ENCODE measurements at regions not wholly inside any gene's neighbourhood (a gene's known extent, or its start where the extent isn't known, plus 50 kb on each side); places are given as distances from the start of the nearest gene placed in this dataset.

GRCh38 chr3:77859156-77859555 is 819.3 kb downstream of the ROBO2 start:
- DNase-seq (ENCODE audit: low read depth, low spot score) = no peak

GRCh38 chr3:77868725-77869124 is 828.8 kb downstream of the ROBO2 start:
- no peak for DNase-seq (ENCODE audit: low read depth, low spot score)

GRCh38 chr3:77869423-77869822 is 829.5 kb downstream of the ROBO2 start:
- no peak for DNase-seq (ENCODE audit: low read depth, low spot score)

- no peak for DNase-seq (ENCODE audit: low read depth, low spot score)
These were observed 831.5 kb downstream of the ROBO2 start for GRCh38 chr3:77871436-77871835.

- no peak for DNase-seq (ENCODE audit: low read depth, low spot score)
These were observed 833.7 kb downstream of the ROBO2 start for GRCh38 chr3:77873598-77873997.

- no peak for DNase-seq (ENCODE audit: low read depth, low spot score)
These were observed 845.5 kb downstream of the ROBO2 start for GRCh38 chr3:77885381-77885780.

GRCh38 chr3:77887611-77888010 is 847.7 kb downstream of the ROBO2 start:
- DNase-seq (ENCODE audit: low read depth, low spot score) = no peak

- DNase-seq (ENCODE audit: low read depth, low spot score) = no peak
These were observed 849.7 kb downstream of the ROBO2 start for GRCh38 chr3:77889616-77890015.

- DNase-seq (ENCODE audit: low read depth, low spot score) = no peak
These were observed 858.7 kb downstream of the ROBO2 start for GRCh38 chr3:77898621-77899020.

GRCh38 chr3:77902675-77903074 is 862.8 kb downstream of the ROBO2 start:
- no peak for DNase-seq (ENCODE audit: low read depth, low spot score)

GRCh38 chr3:77906102-77906709 is 866.3 kb downstream of the ROBO2 start:
- DNase-seq (ENCODE audit: low read depth, low spot score) = no peak

- no peak for DNase-seq (ENCODE audit: low read depth, low spot score)
These were observed 873.8 kb downstream of the ROBO2 start for GRCh38 chr3:77913524-77914174.

GRCh38 chr3:77915336-77915735 is 875.4 kb downstream of the ROBO2 start:
- DNase-seq (ENCODE audit: low read depth, low spot score) = no peak

GRCh38 chr3:77917225-77917624 is 877.3 kb downstream of the ROBO2 start:
- DNase-seq (ENCODE audit: low read depth, low spot score) = no peak

- no peak for DNase-seq (ENCODE audit: low read depth, low spot score)
These were observed 879.3 kb downstream of the ROBO2 start for GRCh38 chr3:77919244-77919643.

GRCh38 chr3:77931255-77932009 is 891.5 kb downstream of the ROBO2 start:
- DNase-seq (ENCODE audit: low read depth, low spot score) = peak; percentile 55

GRCh38 chr3:77932926-77933325 is 893.0 kb downstream of the ROBO2 start:
- no peak for DNase-seq (ENCODE audit: low read depth, low spot score)

GRCh38 chr3:77933926-77934325 is 894.0 kb downstream of the ROBO2 start:
- DNase-seq (ENCODE audit: low read depth, low spot score) = no peak

- DNase-seq (ENCODE audit: low read depth, low spot score) = no peak
These were observed 895.5 kb downstream of the ROBO2 start for GRCh38 chr3:77935418-77935817.

- no peak for DNase-seq (ENCODE audit: low read depth, low spot score)
These were observed 899.8 kb downstream of the ROBO2 start for GRCh38 chr3:77939726-77940125.

- DNase-seq (ENCODE audit: low read depth, low spot score) = no peak
These were observed 903.7 kb downstream of the ROBO2 start for GRCh38 chr3:77943598-77943997.

- no peak for DNase-seq (ENCODE audit: low read depth, low spot score)
These were observed 905.4 kb downstream of the ROBO2 start for GRCh38 chr3:77945320-77945719.

GRCh38 chr3:77947671-77948070 is 907.8 kb downstream of the ROBO2 start:
- no peak for DNase-seq (ENCODE audit: low read depth, low spot score)

All from brain pericyte (primary cell).